Cardiac muscle cell (in vitro differentiated cells and primary cell): ENCODE measurements at regions not wholly inside any gene's neighbourhood (a gene's known extent, or its start where the extent isn't known, plus 50 kb on each side); places are given as distances from the start of the nearest gene placed in this dataset.

Experiments
- DNase-seq, 2 donors: peaks; one replicate each; pipeline versions ENCODE4 v3.0.0 to v3.0.0-alpha.2; 2010 to 2017; ENCODE audit warnings: low read depth in 1 of 2, low spot score in 1 of 2
- H3K27ac ChIP-seq: fragments of 200-600 bp; sonication (generic); 2 replicates; pipeline ENCODE4 v1.5.1; 2016
- H3K27me3 ChIP-seq: fragments of 200-600 bp; sonication (generic); 2 replicates; pipeline ENCODE4 v1.6.0; 2016; ENCODE audit warnings: control low read depth
- H3K36me3 ChIP-seq: fragments of 200-600 bp; sonication (generic); 2 replicates; pipeline ENCODE4 v1.5.1; 2016; ENCODE audit warnings: control low read depth
- H3K4me1 ChIP-seq: fragments of 200-600 bp; sonication (generic); 2 replicates; pipeline ENCODE4 v1.8.1; 2017; ENCODE audit warnings: low read depth, mild to moderate bottlenecking, mixed run types
- H3K4me3 ChIP-seq: fragments of 200-600 bp; sonication (generic); 2 replicates; pipeline ENCODE4 v1.5.1; 2016; ENCODE audit warnings: mild to moderate bottlenecking
- H3K9me3 ChIP-seq: fragments of 200-600 bp; sonication (generic); 2 replicates; pipeline ENCODE4 v1.5.1; 2017; ENCODE audit warnings: low read depth, mild to moderate bottlenecking, control low read depth
- CTCF ChIP-seq: IDR thresholded peaks from 2 replicates; pipeline ENCODE4 v1.5.1; 2012; ENCODE audit warnings: low read depth, mild to moderate bottlenecking, low read length

DNA sequence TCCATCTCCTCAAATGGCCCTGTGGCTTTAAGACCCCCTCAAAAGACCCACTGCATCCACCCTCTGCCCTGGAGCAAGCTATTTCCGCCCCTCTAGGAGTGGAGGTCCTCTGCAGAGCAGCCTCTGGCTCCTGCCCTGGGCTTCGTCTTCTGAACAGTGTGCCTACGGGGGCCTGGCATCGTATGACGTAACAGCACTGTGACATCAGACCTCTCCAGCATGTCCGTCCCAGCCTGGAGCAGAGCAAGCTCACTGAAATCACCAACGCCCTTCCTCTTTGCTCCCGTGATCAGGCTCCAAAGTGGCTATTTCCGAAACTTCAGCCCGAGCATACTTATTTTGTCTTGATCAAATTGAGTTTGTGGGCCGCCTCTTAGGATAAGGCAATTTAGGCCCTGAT, 69.1 kb upstream of the PTCH1 start:
- H3K27ac ChIP-seq, result no peak overlapping the region
- no peak for TF ChIP-seq CTCF
- H3K36me3 ChIP-seq, result no peaks in the 10 kb centered on the region
- no peaks in the 10 kb centered on the region for H3K27me3 ChIP-seq
- no peaks in the 10 kb centered on the region for H3K9me3 ChIP-seq
- no peak for DNase-seq
- H3K4me3 ChIP-seq, result no peak overlapping the region
- H3K4me1 ChIP-seq, result no peaks in the 10 kb centered on the region

DNA sequence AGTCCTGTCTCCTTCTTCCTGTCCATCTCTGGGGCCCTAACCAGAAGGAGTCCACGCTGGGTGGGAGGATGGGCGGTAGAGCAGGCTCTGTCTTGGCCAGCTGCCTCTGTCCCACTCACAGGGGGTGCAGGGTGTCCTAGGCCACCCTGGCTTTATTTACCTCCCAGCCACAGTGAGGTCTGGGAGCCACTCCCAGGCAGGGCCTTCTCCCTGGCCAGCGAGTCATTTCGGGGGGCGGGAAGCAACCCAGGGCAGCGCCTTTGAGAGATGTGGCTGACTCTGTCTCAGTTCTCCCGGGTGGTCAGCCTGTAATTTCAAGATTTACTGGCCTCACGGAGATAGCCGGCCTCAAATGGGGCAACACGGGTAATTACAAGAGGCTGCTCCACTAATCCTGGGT, 67.4 kb upstream of the PTCH1 start:
- H3K36me3 ChIP-seq, result no peaks in the 10 kb centered on the region
- no peak overlapping the region for H3K4me3 ChIP-seq
- H3K9me3 ChIP-seq, result no peaks in the 10 kb centered on the region
- DNase-seq, result no peak
- no peaks in the 10 kb centered on the region for H3K27me3 ChIP-seq
- H3K4me1 ChIP-seq, result no peaks in the 10 kb centered on the region
- TF ChIP-seq CTCF, result no peak
- no peak overlapping the region for H3K27ac ChIP-seq

- DNase-seq, result no peak
- Histone ChIP-seq H3K27me3 (no peaks in the 10 kb centered on the region), H3K36me3 (no peaks in the 10 kb centered on the region), H3K27ac (no peak overlapping the region), H3K4me3 (no peak overlapping the region), H3K9me3 (no peaks in the 10 kb centered on the region), H3K4me1 (no peaks in the 10 kb centered on the region)
- no peak for TF ChIP-seq CTCF
Observed at GRCh38 chr9:95581900-95582299, 65.1 kb upstream of the PTCH1 start.

- Histone ChIP-seq H3K4me1 (no peaks in the 10 kb centered on the region), H3K36me3 (no peaks in the 10 kb centered on the region), H3K27ac (no peak overlapping the region), H3K27me3 (no peaks in the 10 kb centered on the region), H3K4me3 (no peak overlapping the region), H3K9me3 (no peaks in the 10 kb centered on the region)
- DNase-seq, result no peak
- TF ChIP-seq CTCF, result no peak
Observed at GRCh38 chr9:95580812-95581761, 64.3 kb upstream of the PTCH1 start.

GRCh38 chr9:95574866-95575553, 58.2 kb upstream of the PTCH1 start:
- no peak overlapping the region for H3K27ac ChIP-seq
- H3K9me3 ChIP-seq, result no peaks in the 10 kb centered on the region
- no peak for DNase-seq
- no peaks in the 10 kb centered on the region for H3K36me3 ChIP-seq
- no peak overlapping the region for H3K4me3 ChIP-seq
- H3K4me1 ChIP-seq, result no peaks in the 10 kb centered on the region
- no peak for TF ChIP-seq CTCF
- H3K27me3 ChIP-seq, result no peaks in the 10 kb centered on the region
